PFSK-1 (cell line): ENCODE measurements at regions not wholly inside any gene's neighbourhood (a gene's known extent, or its start where the extent isn't known, plus 50 kb on each side); places are given as distances from the start of the nearest gene placed in this dataset.

ENCODE experiments used
- FOXP2 ChIP-seq: optimal IDR thresholded peaks from 2 replicates; pipeline ENCODE3; 2011; ENCODE audit warnings: borderline replicate concordance, control low read depth, inconsistent platforms; ENCODE audit not compliant: insufficient read depth; ENCODE audit errors: extremely low read length, extremely low read depth
- POLR2AphosphoS5 ChIP-seq: IDR thresholded peaks from 2 replicates; pipeline ENCODE4 v1.6.1; 2012; ENCODE audit warnings: low read depth, mild to moderate bottlenecking, control low read depth, low read length, moderate library complexity
- REST ChIP-seq, 2 experiments: IDR thresholded peaks; 2 replicates each; pipeline versions ENCODE4 v1.6.1 to v1.8.0; 2011 to 2012; ENCODE audit warnings: low read depth in 2 of 2, low read length in 2 of 2, control low read depth in 1 of 2, inconsistent platforms in 1 of 2, mild to moderate bottlenecking in 1 of 2, moderate library complexity in 1 of 2; ENCODE audit not compliant: insufficient read depth in 1 of 2
- SIN3A ChIP-seq: IDR thresholded peaks from 2 replicates; pipeline ENCODE4 v1.6.1; 2012; ENCODE audit warnings: mild to moderate bottlenecking, low read length, moderate library complexity, borderline replicate concordance; ENCODE audit not compliant: insufficient read depth
- TAF1 ChIP-seq: IDR thresholded peaks from 2 replicates; pipeline ENCODE4 v1.6.1; 2012; ENCODE audit warnings: low read length, control low read depth, borderline replicate concordance; ENCODE audit not compliant: insufficient read depth

GRCh38 chr4:66589183-66589582 is 918.9 kb upstream of the EPHA5 start:
- no peak for TF ChIP-seq SIN3A
- no peak for TF ChIP-seq REST (IDR thresholded peaks at IDR 0.05; ENCODE audit: insufficient read depth in 1 of 2, low read depth in 2 of 2, low read length in 2 of 2)
- no peak for TF ChIP-seq POLR2AphosphoS5
- no peak for TF ChIP-seq FOXP2
- no peak for TF ChIP-seq TAF1

GRCh38 chr4:66585767-66586166 is 915.5 kb upstream of the EPHA5 start:
- TF ChIP-seq TAF1 (no peak), FOXP2 (no peak), REST (IDR thresholded peaks at IDR 0.05; ENCODE audit: insufficient read depth in 1 of 2, low read depth in 2 of 2, low read length in 2 of 2) (no peak), POLR2AphosphoS5 (no peak), SIN3A (no peak)

GRCh38 chr4:66577922-66578321 is 907.6 kb upstream of the EPHA5 start:
- TF ChIP-seq SIN3A (no peak), REST (IDR thresholded peaks at IDR 0.05; ENCODE audit: insufficient read depth in 1 of 2, low read depth in 2 of 2, low read length in 2 of 2) (no peak), TAF1 (no peak), FOXP2 (no peak), POLR2AphosphoS5 (no peak)

GRCh38 chr4:66575008-66575696 is 904.9 kb upstream of the EPHA5 start:
- TF ChIP-seq FOXP2 (no peak), SIN3A (no peak), REST (IDR thresholded peaks at IDR 0.05; ENCODE audit: insufficient read depth in 1 of 2, low read depth in 2 of 2, low read length in 2 of 2) (no peak), POLR2AphosphoS5 (no peak), TAF1 (no peak)
